IPS DF 6.9 (cell line): ENCODE measurements at regions not wholly inside any gene's neighbourhood (a gene's known extent, or its start where the extent isn't known, plus 50 kb on each side); places are given as distances from the start of the nearest gene placed in this dataset.
"Not testable (repeated sequence)": the region's sequence is repeated elsewhere in the genome, so short reads cannot be mapped to it uniquely, and the experiment has no call there.

ENCODE experiments used
- DNase-seq: peaks from one replicate; pipeline ENCODE4 v3.0.0-alpha.2; 2013; ENCODE audit warnings: low read depth, low spot score
- H3K27ac ChIP-seq: one replicate; pipeline ENCODE4 v1.5.1; 2013; ENCODE audit warnings: low read length, control low read depth
- H3K27me3 ChIP-seq: 2 replicates; pipeline ENCODE4 v1.6.1; 2013; ENCODE audit warnings: mild to moderate bottlenecking, low read length; ENCODE audit not compliant: control insufficient read depth, insufficient read depth
- H3K36me3 ChIP-seq: 2 replicates; pipeline ENCODE4 v1.6.1; 2013; ENCODE audit warnings: low read length; ENCODE audit not compliant: control insufficient read depth, insufficient read depth
- H3K4me1 ChIP-seq: 2 replicates; pipeline ENCODE4 v1.6.1; 2013; ENCODE audit warnings: low read length; ENCODE audit not compliant: control insufficient read depth, insufficient read depth
- H3K4me3 ChIP-seq: 2 replicates; pipeline ENCODE4 v1.5.1; 2013; ENCODE audit warnings: mild to moderate bottlenecking, low read length
- H3K9me3 ChIP-seq: 2 replicates; pipeline ENCODE4 v1.6.1; 2013; ENCODE audit warnings: low read length, inconsistent platforms; ENCODE audit not compliant: control insufficient read depth, insufficient read depth
- WGBS: extraction: QIAGEN DNeasy Blood & Tissue Kit; methylation state at CpG from one replicate; pipeline ENCODE4 v1.1.7; 2013; ENCODE audit warnings: mixed read lengths, missing lambda C conversion rate; ENCODE audit not compliant: insufficient read length, insufficient coverage; 5-methylcytosine and 5-hydroxymethylcytosine counted together

- Histone ChIP-seq H3K27ac (no peak overlapping the region), H3K9me3 (no peaks in the 10 kb centered on the region), H3K4me1 (peaks cover 3% of the 10 kb centered on the region), H3K36me3 (no peaks in the 10 kb centered on the region), H3K27me3 (no peaks in the 10 kb centered on the region), H3K4me3 (no peak overlapping the region)
- WGBS, result 83% methylated on average over 1 of the region's 3 CpGs
- no peak for DNase-seq
These were observed 452.7 kb upstream of the PDE3A start for GRCh38 chr12:19915392-19916195.

DNA sequence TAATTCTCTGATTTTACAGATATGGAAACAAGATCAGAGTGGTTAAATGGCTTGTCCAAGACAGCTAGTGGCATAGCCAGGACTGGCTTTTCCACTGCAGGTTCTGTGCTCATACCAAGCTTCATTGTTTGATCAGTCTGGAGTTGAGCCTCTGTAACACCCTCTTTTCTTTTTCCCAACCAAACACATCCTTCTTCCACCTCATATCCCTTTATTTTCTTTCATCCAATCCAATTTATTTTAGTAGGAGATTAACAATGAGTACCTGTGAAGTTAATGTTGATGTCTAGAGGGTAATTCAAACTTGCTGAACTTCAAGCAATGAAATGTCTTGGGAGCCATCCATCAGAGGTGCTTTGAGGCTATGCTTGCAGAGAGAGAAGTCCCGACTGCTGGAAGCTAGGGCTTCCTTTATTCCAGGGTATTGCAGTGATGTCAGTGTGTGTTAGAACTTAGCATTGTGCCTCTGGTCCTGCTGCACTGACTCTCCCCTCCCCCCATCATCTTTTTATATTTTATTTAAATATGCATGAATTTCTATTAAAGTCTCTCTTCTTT lies 452.1 kb upstream of the PDE3A start:
- DNase-seq, result no peak
- H3K36me3 ChIP-seq, result no peaks in the 10 kb centered on the region
- H3K4me3 ChIP-seq, result no peak overlapping the region
- WGBS, result no CpG with 5 or more reads among the region's 1 CpG
- H3K27me3 ChIP-seq, result no peaks in the 10 kb centered on the region
- no peaks in the 10 kb centered on the region for H3K9me3 ChIP-seq
- H3K27ac ChIP-seq, result no peak overlapping the region
- peaks cover 3% of the 10 kb centered on the region for H3K4me1 ChIP-seq

DNA sequence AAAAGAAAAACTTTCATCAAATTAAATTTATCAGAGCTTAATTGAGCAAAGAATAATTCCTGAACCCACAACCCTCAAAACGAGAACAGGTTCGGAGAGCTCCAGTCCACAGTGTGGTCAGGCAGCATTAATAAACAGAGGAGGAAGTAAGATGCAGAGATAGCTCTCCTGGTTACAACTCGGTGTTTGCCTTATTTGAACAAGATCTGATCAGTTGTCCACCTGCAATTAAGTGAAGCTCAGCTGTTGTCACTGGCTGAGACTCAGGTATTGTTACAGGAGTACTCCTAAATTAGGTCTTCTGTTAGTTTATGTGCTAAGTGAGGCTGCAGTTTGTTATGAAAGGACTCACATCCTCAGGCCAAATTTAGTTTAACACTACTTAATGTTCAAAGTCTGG lies 451.4 kb upstream of the PDE3A start:
- Histone ChIP-seq H3K27ac (no peak overlapping the region), H3K4me3 (no peak overlapping the region), H3K36me3 (no peaks in the 10 kb centered on the region), H3K27me3 (no peaks in the 10 kb centered on the region), H3K9me3 (no peaks in the 10 kb centered on the region), H3K4me1 (peaks cover 3% of the 10 kb centered on the region)
- DNase-seq, result no peak
- no CpG with 5 or more reads among the region's 3 CpGs for WGBS

DNA sequence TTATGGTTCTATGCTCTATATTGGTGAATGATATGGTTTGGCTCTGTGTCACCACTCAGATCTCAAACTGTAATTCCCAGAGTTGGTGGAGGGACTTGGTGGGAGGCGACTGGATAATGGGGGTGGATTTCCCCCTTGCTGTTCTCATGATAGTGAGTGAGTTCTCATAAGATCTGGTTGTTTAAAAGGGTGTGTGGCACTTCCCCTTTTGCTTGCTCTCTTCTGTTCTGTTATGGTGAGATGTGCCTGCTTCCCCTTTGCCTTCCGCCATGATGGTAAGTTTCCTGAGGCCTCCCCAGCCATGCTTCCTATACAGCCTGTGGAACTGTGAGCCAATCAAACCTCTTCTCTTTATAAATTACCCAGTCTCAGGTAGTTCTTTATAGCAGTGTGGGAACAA lies 446.6 kb upstream of the PDE3A start:
- H3K4me1 ChIP-seq, H3K36me3 ChIP-seq, H3K9me3 ChIP-seq, DNase-seq, H3K27me3 ChIP-seq, H3K27ac ChIP-seq, H3K4me3 ChIP-seq: not testable (repeated sequence)
- no CpG with 5 or more reads among the region's 2 CpGs for WGBS

DNA sequence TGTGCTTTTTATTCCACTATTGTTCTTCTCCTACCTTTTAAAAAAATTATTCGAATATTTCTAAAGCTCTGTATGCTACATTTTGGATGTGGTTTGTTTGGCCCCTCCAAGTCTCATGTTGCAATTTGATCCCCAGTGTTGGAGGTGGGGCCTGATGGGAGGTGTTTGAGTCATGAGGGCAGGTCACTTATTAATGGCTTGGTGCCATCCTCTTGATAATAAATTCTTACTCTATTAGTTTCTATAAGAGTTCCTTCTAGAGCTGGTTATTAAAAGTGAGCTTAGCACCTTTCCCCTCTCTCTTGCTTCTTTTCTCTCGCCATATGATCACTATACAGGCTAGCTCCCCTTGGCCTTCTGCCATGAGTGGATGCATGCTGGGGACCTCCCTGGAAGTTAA lies 445.6 kb upstream of the PDE3A start:
- WGBS, result no CpG with 5 or more reads among the region's 2 CpGs
- Histone ChIP-seq H3K9me3 (no peaks in the 10 kb centered on the region), H3K4me3 (no peak overlapping the region), H3K27ac (no peak overlapping the region), H3K36me3 (no peaks in the 10 kb centered on the region), H3K4me1 (no peaks in the 10 kb centered on the region), H3K27me3 (no peaks in the 10 kb centered on the region)
- no peak for DNase-seq

DNA sequence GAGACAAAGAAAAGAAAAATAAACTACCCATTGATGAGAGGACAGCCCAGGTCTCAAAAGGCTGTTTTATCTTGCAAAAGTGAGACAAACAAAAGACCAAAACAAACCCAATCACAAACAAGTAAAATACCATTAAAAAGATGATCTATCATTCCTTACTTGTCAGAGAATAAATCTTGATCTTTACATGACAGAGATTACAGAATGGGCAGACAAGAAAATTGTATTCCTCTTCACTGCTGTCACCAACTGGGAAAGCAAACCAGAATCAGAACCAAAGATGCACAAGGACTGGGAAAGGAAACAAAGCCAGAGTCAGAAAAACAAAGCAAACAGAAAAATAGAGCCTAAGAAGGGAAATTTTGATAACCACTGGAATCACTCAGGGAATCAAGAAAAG lies 444.0 kb upstream of the PDE3A start:
- no peak for DNase-seq
- no peak overlapping the region for H3K27ac ChIP-seq
- H3K4me1 ChIP-seq, result no peaks in the 10 kb centered on the region
- H3K36me3 ChIP-seq, result no peaks in the 10 kb centered on the region
- no peaks in the 10 kb centered on the region for H3K27me3 ChIP-seq
- H3K4me3 ChIP-seq, result no peak overlapping the region
- no peaks in the 10 kb centered on the region for H3K9me3 ChIP-seq

DNA sequence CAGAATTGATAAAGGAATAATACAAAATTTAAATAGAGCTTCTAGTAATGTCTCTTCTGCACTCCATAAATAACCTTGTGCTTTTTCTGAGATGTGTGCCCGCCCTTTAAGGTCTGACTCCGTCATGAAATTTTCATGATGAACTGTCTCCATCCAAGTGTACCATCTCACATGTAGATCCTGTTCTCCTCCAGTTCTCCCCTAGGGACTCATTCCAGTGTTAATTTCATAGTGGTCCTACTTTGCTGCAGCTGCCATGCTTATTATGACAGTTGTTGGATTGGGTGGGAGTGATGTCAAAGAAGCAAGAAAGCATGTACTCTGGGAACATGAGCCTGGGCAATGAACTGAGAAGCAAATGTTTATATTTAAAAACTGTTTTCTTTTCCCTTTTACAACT lies 442.5 kb upstream of the PDE3A start:
- Histone ChIP-seq H3K4me1 (no peaks in the 10 kb centered on the region), H3K27me3 (no peaks in the 10 kb centered on the region), H3K9me3 (no peaks in the 10 kb centered on the region), H3K36me3 (no peaks in the 10 kb centered on the region), H3K27ac (no peak overlapping the region), H3K4me3 (no peak overlapping the region)
- DNase-seq, result no peak
- no CpG with 5 or more reads among the region's 2 CpGs for WGBS

GRCh38 chr12:19926266-19926665 lies 442.1 kb upstream of the PDE3A start:
- no peaks in the 10 kb centered on the region for H3K9me3 ChIP-seq
- no CpG with 5 or more reads among the region's 1 CpG for WGBS
- H3K27me3 ChIP-seq, result no peaks in the 10 kb centered on the region
- H3K4me3 ChIP-seq, result no peak overlapping the region
- no peak for DNase-seq
- H3K4me1 ChIP-seq, result no peaks in the 10 kb centered on the region
- no peaks in the 10 kb centered on the region for H3K36me3 ChIP-seq
- H3K27ac ChIP-seq, result no peak overlapping the region

DNA sequence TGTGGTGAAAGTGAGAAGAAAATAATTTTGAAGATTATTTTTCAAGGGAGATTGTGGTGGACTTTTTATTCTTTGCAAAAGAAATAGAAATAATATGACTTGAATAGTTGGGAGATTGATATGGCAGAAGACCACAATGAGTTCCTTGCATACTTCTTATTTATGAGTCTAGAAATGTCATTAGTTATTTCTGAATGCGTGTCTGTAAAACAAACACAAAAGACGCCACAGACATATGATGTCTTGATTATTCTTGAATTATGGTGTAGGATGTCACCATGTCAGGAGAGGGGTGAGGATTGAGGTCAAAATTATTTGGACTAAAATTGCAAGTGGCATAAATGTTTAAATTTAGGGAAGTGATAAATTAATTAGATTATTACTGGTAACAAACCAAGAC lies 440.7 kb upstream of the PDE3A start:
- Histone ChIP-seq H3K4me1 (no peaks in the 10 kb centered on the region), H3K9me3 (no peaks in the 10 kb centered on the region), H3K4me3 (no peak overlapping the region), H3K27me3 (no peaks in the 10 kb centered on the region), H3K36me3 (no peaks in the 10 kb centered on the region), H3K27ac (no peak overlapping the region)
- no peak for DNase-seq
- WGBS, result no CpG with 5 or more reads among the region's 2 CpGs

DNA sequence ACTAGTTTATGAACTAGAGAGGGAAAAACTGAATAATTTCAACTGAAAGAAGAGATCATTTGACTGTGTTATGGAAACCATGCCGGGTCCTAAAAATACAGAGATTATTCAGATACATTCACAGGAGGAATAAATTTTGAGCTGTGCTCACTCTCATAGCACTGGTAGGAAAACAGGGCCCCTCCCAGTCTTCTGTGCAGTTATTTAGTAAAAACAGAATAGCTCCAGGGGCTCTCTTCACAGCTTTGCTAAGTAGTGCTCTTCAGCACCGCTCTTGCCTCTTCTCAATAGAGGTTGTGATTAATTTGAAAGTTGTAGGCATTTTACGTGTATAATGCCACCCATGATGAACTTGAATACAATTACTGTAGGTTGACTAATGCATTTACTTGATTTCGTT lies 435.9 kb upstream of the PDE3A start:
- WGBS, result no CpG with 5 or more reads among the region's 4 CpGs
- Histone ChIP-seq H3K4me3 (no peak overlapping the region), H3K27ac (no peak overlapping the region), H3K36me3 (no peaks in the 10 kb centered on the region), H3K4me1 (no peaks in the 10 kb centered on the region), H3K27me3 (no peaks in the 10 kb centered on the region), H3K9me3 (no peaks in the 10 kb centered on the region)
- no peak for DNase-seq

- Histone ChIP-seq H3K4me3 (no peak overlapping the region), H3K27ac (no peak overlapping the region), H3K27me3 (no peaks in the 10 kb centered on the region), H3K9me3 (no peaks in the 10 kb centered on the region), H3K36me3 (no peaks in the 10 kb centered on the region), H3K4me1 (no peaks in the 10 kb centered on the region)
- DNase-seq, result no peak
- WGBS, result 100% methylated on average over 1 of the region's 3 CpGs
These were observed 434.4 kb upstream of the PDE3A start for GRCh38 chr12:19933924-19934323.
